Astrocyte (in vitro differentiated cells and primary cell): ENCODE measurements at regions not wholly inside any gene's neighbourhood (a gene's known extent, or its start where the extent isn't known, plus 50 kb on each side); places are given as distances from the start of the nearest gene placed in this dataset.

Experiments used
- DNase-seq: peaks from one replicate; pipeline ENCODE4 v3.0.0-alpha.2; 2010; ENCODE audit warnings: low read depth
- FAIRE-seq: peaks from 2 replicates; lab custom pipeline; 2011; peaks lifted over from hg19 to GRCh38; lab: Jason Lieb, UNC
- H2AFZ ChIP-seq: 2 replicates; pipeline ENCODE4 v1.6.0; 2012; ENCODE audit warnings: low read depth, low read length, inconsistent platforms
- H3K27ac ChIP-seq: 2 replicates; pipeline ENCODE4 v1.5.1; 2011; ENCODE audit warnings: low read depth, low read length, inconsistent platforms
- H3K27me3 ChIP-seq: 2 replicates; pipeline ENCODE4 v1.6.0; 2011; ENCODE audit warnings: low read length, inconsistent platforms; ENCODE audit not compliant: insufficient read depth
- H3K36me3 ChIP-seq: 2 replicates; pipeline ENCODE4 v1.5.1; 2011; ENCODE audit warnings: low read length, inconsistent platforms; ENCODE audit not compliant: insufficient read depth
- H3K4me1 ChIP-seq: 2 replicates; pipeline ENCODE4 v1.5.1; 2011; ENCODE audit warnings: low read length, inconsistent platforms; ENCODE audit not compliant: insufficient read depth
- H3K4me2 ChIP-seq: 2 replicates; pipeline ENCODE4 v1.6.0; 2012; ENCODE audit warnings: low read length, inconsistent platforms
- H3K4me3 ChIP-seq: 2 replicates; pipeline ENCODE4 v1.5.1; 2011; ENCODE audit warnings: low read depth, mild to moderate bottlenecking, low read length, inconsistent platforms; ENCODE audit not compliant: insufficient read depth
- H3K79me2 ChIP-seq: 2 replicates; pipeline ENCODE4 v1.6.0; 2012; ENCODE audit warnings: mild to moderate bottlenecking, low read length, inconsistent platforms; ENCODE audit not compliant: insufficient read depth
- H3K9ac ChIP-seq: 2 replicates; pipeline ENCODE4 v1.6.0; 2012; ENCODE audit warnings: mild to moderate bottlenecking, low read length, inconsistent platforms
- H3K9me3 ChIP-seq: 2 replicates; pipeline ENCODE4 v1.5.1; 2012; ENCODE audit warnings: low read depth, mild to moderate bottlenecking, low read length, inconsistent platforms; ENCODE audit not compliant: insufficient read depth
- H4K20me1 ChIP-seq: 2 replicates; pipeline ENCODE4 v1.6.0; 2012; ENCODE audit warnings: low read length, inconsistent platforms; ENCODE audit not compliant: insufficient read depth
- H3K27ac Mint-ChIP-seq: one replicate; pipeline ENCODE4 v1.8.0; 2021; ENCODE audit warnings: mild to moderate bottlenecking, mixed read lengths; ENCODE audit not compliant: unreplicated experiment
- H3K27me3 Mint-ChIP-seq: one replicate; pipeline ENCODE4 v1.8.0; 2021; ENCODE audit warnings: low read depth, mixed read lengths; ENCODE audit not compliant: unreplicated experiment
- H3K36me3 Mint-ChIP-seq: one replicate; pipeline ENCODE4 v1.8.0; 2021; ENCODE audit warnings: low read depth, mixed read lengths; ENCODE audit not compliant: unreplicated experiment
- H3K4me1 Mint-ChIP-seq: one replicate; pipeline ENCODE4 v1.8.0; 2021; ENCODE audit warnings: low read depth, mixed read lengths; ENCODE audit not compliant: unreplicated experiment
- H3K4me3 Mint-ChIP-seq: one replicate; pipeline ENCODE4 v1.8.0; 2021; ENCODE audit warnings: mild to moderate bottlenecking, moderate library complexity, mixed read lengths; ENCODE audit not compliant: unreplicated experiment
- H3K9me3 Mint-ChIP-seq: one replicate; pipeline ENCODE4 v1.8.0; 2021; ENCODE audit warnings: mild to moderate bottlenecking, mixed read lengths; ENCODE audit not compliant: unreplicated experiment
- EZH2 ChIP-seq: IDR thresholded peaks from 2 replicates; pipeline ENCODE4 v1.6.1; 2012; ENCODE audit warnings: mild to moderate bottlenecking, low read length, inconsistent platforms; ENCODE audit not compliant: insufficient read depth
- TF ChIP-seq, protein P1 (sequence below): IDR thresholded peaks from 2 replicates; pipeline ENCODE4 v1.5.1; 2011; ENCODE audit warnings: low read depth, mild to moderate bottlenecking, inconsistent platforms, low read length, moderate library complexity; ENCODE audit not compliant: insufficient read depth

DNA sequence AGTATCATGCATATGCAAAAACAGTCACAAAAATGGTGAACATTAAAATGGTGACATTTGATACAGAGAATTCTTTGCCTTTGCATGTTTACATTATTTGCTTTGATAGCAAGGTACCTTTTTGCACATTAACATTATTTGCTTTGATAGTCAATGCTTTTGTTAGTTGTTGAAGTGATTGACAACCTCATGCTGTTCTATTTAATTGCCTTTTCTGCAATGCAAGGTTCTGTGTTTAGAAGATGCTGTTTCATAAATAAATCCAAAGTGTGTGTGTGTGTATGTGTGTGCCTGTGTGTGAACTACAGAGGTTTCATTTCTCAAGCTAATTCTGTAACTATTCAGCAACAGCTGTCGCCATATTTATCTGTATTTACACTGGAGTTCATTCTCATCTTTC is 668.7 kb downstream of the NR2F1-AS1 start:
- Mint-ChIP-seq H3K4me3 (no peak overlapping the region), H3K27ac (no peak overlapping the region), H3K4me1 (peaks cover 9% of the 10 kb centered on the region), H3K27me3 (no peaks in the 10 kb centered on the region), H3K9me3 (no peaks in the 10 kb centered on the region), H3K36me3 (no peaks in the 10 kb centered on the region)
- Histone ChIP-seq H3K79me2 (no peaks in the 10 kb centered on the region), H3K4me1 (peaks cover 6% of the 10 kb centered on the region), H3K36me3 (no peaks in the 10 kb centered on the region), H3K4me2 (no peak overlapping the region), H3K27me3 (no peaks in the 10 kb centered on the region), H3K9ac (no peak overlapping the region), H3K27ac (no peak overlapping the region), H2AFZ (no peak overlapping the region), H3K9me3 (no peaks in the 10 kb centered on the region), H4K20me1 (no peaks in the 10 kb centered on the region), H3K4me3 (no peak overlapping the region)
- FAIRE-seq, result no peak
- TF ChIP-seq, protein P1, sequence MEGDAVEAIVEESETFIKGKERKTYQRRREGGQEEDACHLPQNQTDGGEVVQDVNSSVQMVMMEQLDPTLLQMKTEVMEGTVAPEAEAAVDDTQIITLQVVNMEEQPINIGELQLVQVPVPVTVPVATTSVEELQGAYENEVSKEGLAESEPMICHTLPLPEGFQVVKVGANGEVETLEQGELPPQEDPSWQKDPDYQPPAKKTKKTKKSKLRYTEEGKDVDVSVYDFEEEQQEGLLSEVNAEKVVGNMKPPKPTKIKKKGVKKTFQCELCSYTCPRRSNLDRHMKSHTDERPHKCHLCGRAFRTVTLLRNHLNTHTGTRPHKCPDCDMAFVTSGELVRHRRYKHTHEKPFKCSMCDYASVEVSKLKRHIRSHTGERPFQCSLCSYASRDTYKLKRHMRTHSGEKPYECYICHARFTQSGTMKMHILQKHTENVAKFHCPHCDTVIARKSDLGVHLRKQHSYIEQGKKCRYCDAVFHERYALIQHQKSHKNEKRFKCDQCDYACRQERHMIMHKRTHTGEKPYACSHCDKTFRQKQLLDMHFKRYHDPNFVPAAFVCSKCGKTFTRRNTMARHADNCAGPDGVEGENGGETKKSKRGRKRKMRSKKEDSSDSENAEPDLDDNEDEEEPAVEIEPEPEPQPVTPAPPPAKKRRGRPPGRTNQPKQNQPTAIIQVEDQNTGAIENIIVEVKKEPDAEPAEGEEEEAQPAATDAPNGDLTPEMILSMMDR, result no peak
- no peak for TF ChIP-seq EZH2
- no peak for DNase-seq

DNA sequence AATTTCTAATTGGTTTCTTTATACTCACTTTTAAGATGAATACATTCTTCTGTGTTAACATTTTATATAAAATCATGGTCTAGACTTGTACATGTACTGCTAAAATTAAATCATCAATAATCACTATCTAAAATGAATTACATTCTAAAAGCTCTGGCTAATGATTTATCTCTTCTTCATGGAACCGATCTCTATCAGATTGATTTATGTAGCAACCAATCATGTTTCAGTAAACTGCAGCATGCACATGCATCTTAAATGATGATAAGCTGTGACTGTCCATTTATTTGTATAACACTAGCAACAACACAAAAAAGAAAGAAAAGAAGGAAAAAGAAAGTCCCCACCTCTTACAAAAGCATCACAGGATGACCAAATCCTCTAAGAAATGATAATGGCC is 669.2 kb downstream of the NR2F1-AS1 start:
- Mint-ChIP-seq H3K27ac (no peak overlapping the region), H3K4me3 (no peak overlapping the region)
- FAIRE-seq, result no peak

DNA sequence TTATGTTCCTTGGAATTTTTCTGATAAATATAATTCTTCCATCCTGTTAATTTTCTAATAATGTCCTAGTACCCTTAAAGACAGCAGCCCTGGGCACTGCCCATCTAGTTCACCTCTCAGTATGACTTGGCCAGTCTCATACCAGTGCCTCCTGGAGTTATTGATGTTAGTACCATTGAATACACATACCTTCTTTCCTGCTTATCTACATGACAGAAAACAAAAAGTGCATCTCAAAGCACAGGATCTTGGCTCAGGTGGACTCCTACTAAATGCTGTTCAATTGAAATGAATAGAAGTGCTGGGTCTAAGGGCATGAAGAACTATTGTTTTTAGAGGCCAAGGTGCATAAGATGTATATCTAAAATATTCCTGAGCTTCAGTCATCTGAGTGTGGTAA is 669.7 kb downstream of the NR2F1-AS1 start:
- Histone ChIP-seq H3K4me3 (no peak overlapping the region), H3K9ac (no peak overlapping the region), H3K27ac (no peak overlapping the region), H3K27me3 (no peaks in the 10 kb centered on the region), H4K20me1 (no peaks in the 10 kb centered on the region), H3K4me2 (no peak overlapping the region), H3K4me1 (peaks cover 6% of the 10 kb centered on the region), H3K79me2 (no peaks in the 10 kb centered on the region), H2AFZ (no peak overlapping the region), H3K36me3 (no peaks in the 10 kb centered on the region), H3K9me3 (no peaks in the 10 kb centered on the region)
- Mint-ChIP-seq H3K4me1 (peaks cover 14% of the 10 kb centered on the region), H3K27ac (no peak overlapping the region), H3K27me3 (no peaks in the 10 kb centered on the region), H3K9me3 (no peaks in the 10 kb centered on the region), H3K4me3 (no peak overlapping the region), H3K36me3 (no peaks in the 10 kb centered on the region)
- FAIRE-seq (no peak), DNase-seq (no peak)
- no peak for TF ChIP-seq EZH2
- TF ChIP-seq, protein P1, result no peak

More for the DNA sequence above, 669.2 kb downstream of the NR2F1-AS1 start:
- Mint-ChIP-seq H3K27me3 (no peaks in the 10 kb centered on the region), H3K9me3 (no peaks in the 10 kb centered on the region), H3K4me1 (peaks cover 13% of the 10 kb centered on the region), H3K36me3 (no peaks in the 10 kb centered on the region)
- no peak overlapping the region for H3K4me3 ChIP-seq
- H2AFZ ChIP-seq, result no peak overlapping the region
- DNase-seq, result no peak
- no peaks in the 10 kb centered on the region for H3K36me3 ChIP-seq
- no peak overlapping the region for H3K27ac ChIP-seq
- TF ChIP-seq EZH2, result no peak
- TF ChIP-seq, protein P1, result no peak
- H3K9ac ChIP-seq, result no peak overlapping the region
- no peak overlapping the region for H3K4me2 ChIP-seq
- H4K20me1 ChIP-seq, result no peaks in the 10 kb centered on the region
- no peaks in the 10 kb centered on the region for H3K9me3 ChIP-seq
- H3K4me1 ChIP-seq, result peaks cover 6% of the 10 kb centered on the region
- H3K79me2 ChIP-seq, result no peaks in the 10 kb centered on the region
- no peaks in the 10 kb centered on the region for H3K27me3 ChIP-seq
